Esophagus muscularis mucosa (tissue), 3 donors: ENCODE measurements at regions not wholly inside any gene's neighbourhood (a gene's known extent, or its start where the extent isn't known, plus 50 kb on each side); places are given as distances from the start of the nearest gene placed in this dataset.

ENCODE experiments used
- POLR2A ChIP-seq: fragments of 450-650 bp; IDR thresholded peaks from one replicate; pipeline ENCODE4 v1.6.1; 2017; ENCODE audit warnings: antibody characterized with exemption, moderate library complexity, mild to moderate bottlenecking, low read depth
- TF ChIP-seq, protein P1 (sequence below), 3 experiments: fragments of 200-600 bp in 2 of 3; fragments of 450-650 bp in 1 of 3; sonication (generic) in 2 of 3; IDR thresholded peaks; one replicate each; pipeline ENCODE4 v1.5.1; 2017 to 2019; ENCODE audit warnings: antibody characterized with exemption in 3 of 3, mild to moderate bottlenecking in 2 of 3, moderate library complexity in 1 of 3

GRCh38 chr2:215808194-215808593 is 205.2 kb downstream of the MREG start:
- TF ChIP-seq, protein P1, sequence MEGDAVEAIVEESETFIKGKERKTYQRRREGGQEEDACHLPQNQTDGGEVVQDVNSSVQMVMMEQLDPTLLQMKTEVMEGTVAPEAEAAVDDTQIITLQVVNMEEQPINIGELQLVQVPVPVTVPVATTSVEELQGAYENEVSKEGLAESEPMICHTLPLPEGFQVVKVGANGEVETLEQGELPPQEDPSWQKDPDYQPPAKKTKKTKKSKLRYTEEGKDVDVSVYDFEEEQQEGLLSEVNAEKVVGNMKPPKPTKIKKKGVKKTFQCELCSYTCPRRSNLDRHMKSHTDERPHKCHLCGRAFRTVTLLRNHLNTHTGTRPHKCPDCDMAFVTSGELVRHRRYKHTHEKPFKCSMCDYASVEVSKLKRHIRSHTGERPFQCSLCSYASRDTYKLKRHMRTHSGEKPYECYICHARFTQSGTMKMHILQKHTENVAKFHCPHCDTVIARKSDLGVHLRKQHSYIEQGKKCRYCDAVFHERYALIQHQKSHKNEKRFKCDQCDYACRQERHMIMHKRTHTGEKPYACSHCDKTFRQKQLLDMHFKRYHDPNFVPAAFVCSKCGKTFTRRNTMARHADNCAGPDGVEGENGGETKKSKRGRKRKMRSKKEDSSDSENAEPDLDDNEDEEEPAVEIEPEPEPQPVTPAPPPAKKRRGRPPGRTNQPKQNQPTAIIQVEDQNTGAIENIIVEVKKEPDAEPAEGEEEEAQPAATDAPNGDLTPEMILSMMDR (IDR thresholded peaks at IDR 0.05): no peak
- no peak for TF ChIP-seq POLR2A
